Ovary (tissue), 7 donors: ENCODE measurements at regions not wholly inside any gene's neighbourhood (a gene's known extent, or its start where the extent isn't known, plus 50 kb on each side); places are given as distances from the start of the nearest gene placed in this dataset.
"Not testable (repeated sequence)": the region's sequence is repeated elsewhere in the genome, so short reads cannot be mapped to it uniquely, and the experiment has no call there.

Source experiments
- DNase-seq, 5 donors: peaks; one replicate each; pipeline ENCODE4 v3.0.0-alpha.2; 2019 to 2020
- H3K27ac ChIP-seq, 2 donors: fragments of 200-600 bp; one replicate each; pipeline versions ENCODE4 v1.5.1 to v1.8.0; 2019 to 2022
- H3K27me3 ChIP-seq: fragments of 200-600 bp; one replicate; pipeline ENCODE4 v1.8.0; 2022
- H3K36me3 ChIP-seq: fragments of 200-600 bp; sonication (generic); one replicate; pipeline ENCODE4 v1.5.1; 2019
- H3K4me1 ChIP-seq: one replicate; pipeline ENCODE4 v1.8.1; 2013; ENCODE audit warnings: mild to moderate bottlenecking, moderate library complexity; ENCODE audit not compliant: insufficient read depth
- H3K4me3 ChIP-seq: fragments of 200-600 bp; sonication (generic); one replicate; pipeline ENCODE4 v1.5.1; 2017
- H3K9me3 ChIP-seq, 2 donors: fragments of 200-600 bp in 1 of 2; sonication (generic) in 1 of 2; one replicate each; pipeline versions ENCODE4 v1.5.1 to v1.8.1; 2013 to 2019; ENCODE audit warnings: mild to moderate bottlenecking in 1 of 2, moderate library complexity in 1 of 2
- CTCF ChIP-seq, 3 donors: fragments of 450-650 bp in 2 of 3; fragments of 200-600 bp in 1 of 3; IDR thresholded peaks; one replicate each; pipeline versions ENCODE4 v1.5.1 to v1.8.0; 2016 to 2022; ENCODE audit warnings: antibody characterized with exemption in 3 of 3, mild to moderate bottlenecking in 1 of 3
- EP300 ChIP-seq: sonication (generic); formaldehyde crosslinking; IDR thresholded peaks from one replicate; pipeline ENCODE4 v1.6.1; 2017; ENCODE audit warnings: antibody characterized with exemption
- POLR2A ChIP-seq: fragments of 450-650 bp; IDR thresholded peaks from one replicate; pipeline ENCODE4 v1.6.1; 2017; ENCODE audit warnings: antibody characterized with exemption, mild to moderate bottlenecking, moderate library complexity
- WGBS, 3 donors: extraction: QIAGEN DNeasy Blood & Tissue Kit in 1 of 3; methylation state at CpG; one replicate each; pipeline versions ENCODE4 v1.1.5 to v1.1.7; 2013 to 2017; 5-methylcytosine and 5-hydroxymethylcytosine counted together
- intact Hi-C, 4 donors: fragments of 100-400 bp; cut with DNase I; formaldehyde crosslinking; loops; one replicate each; pipeline versions ENCODE4 v1.11.0 to v1.15.1; 2022 to 2023
- donor health status: DM: no; HTN: no; CAD: no; lungs with moderate emphysema.
- donor health status: DM: no; HTN: no; CAD: no.
- donor health status: Bipolar disorder and iron deficiency.
- donor health status: DM: no; HTN: no; CAD: no.
- donor health status: DM: yes; HTN: yes; CAD: no.

- TF ChIP-seq EP300: no peak
- no peak for TF ChIP-seq POLR2A
- no peak for TF ChIP-seq CTCF (IDR thresholded peaks at IDR 0.05)
- DNase-seq: no peak
- Histone ChIP-seq H3K4me1 (no peaks in the 10 kb centered on the region), H3K4me3 (no peak overlapping the region), H3K9me3 (no peaks in the 10 kb centered on the region), H3K27me3 (no peaks in the 10 kb centered on the region), H3K27ac (no peak overlapping the region), H3K36me3 (no peaks in the 10 kb centered on the region)
- intact Hi-C loops: no loop called here
- 53 to 66% (median 56%) methylated on average over 2 of the region's 2 CpGs for WGBS, 3 donors
Measured at GRCh38 chr12:89824822-89825221, 116.2 kb upstream of the ATP2B1 start.

DNA sequence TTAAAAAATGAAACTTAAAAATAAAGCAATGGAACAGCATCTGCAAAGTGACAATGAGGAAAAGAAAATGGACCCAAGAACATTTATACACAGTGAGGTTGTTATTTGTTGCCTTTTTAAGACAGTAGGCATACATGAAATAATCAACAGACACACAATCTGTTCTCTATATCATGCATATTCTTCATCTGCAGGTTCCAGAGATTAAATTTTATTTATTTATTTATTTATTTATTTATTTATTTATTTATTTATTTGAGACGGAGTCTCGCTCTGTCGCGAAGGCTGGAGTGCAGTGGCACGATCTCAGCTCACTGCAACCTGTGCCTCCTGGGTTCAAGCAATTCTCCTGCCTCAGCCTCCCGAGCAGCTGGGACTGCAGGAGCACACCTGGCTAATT is 114.4 kb upstream of the ATP2B1 start:
- WGBS, 3 donors: 97 to 99% (median 98%) methylated on average over 6 of the region's 6 CpGs
- H3K9me3 ChIP-seq, H3K4me3 ChIP-seq, H3K27me3 ChIP-seq, DNase-seq, H3K4me1 ChIP-seq, intact Hi-C loops, H3K27ac ChIP-seq, H3K36me3 ChIP-seq: not testable (repeated sequence)

GRCh38 chr12:89821896-89822295 is 113.3 kb upstream of the ATP2B1 start:
- H3K4me3 ChIP-seq: no peak overlapping the region
- no peak for DNase-seq
- TF ChIP-seq POLR2A (no peak), CTCF (IDR thresholded peaks at IDR 0.05) (no peak), EP300 (no peak)
- intact Hi-C loops: no loop called here
- H3K27ac ChIP-seq: no peak overlapping the region
- H3K27me3 ChIP-seq: no peaks in the 10 kb centered on the region
- no peaks in the 10 kb centered on the region for H3K9me3 ChIP-seq
- no peaks in the 10 kb centered on the region for H3K4me1 ChIP-seq
- no peaks in the 10 kb centered on the region for H3K36me3 ChIP-seq

- TF ChIP-seq CTCF (IDR thresholded peaks at IDR 0.05) (no peak), EP300 (no peak), POLR2A (no peak)
- no peaks in the 10 kb centered on the region for H3K9me3 ChIP-seq
- H3K36me3 ChIP-seq: no peaks in the 10 kb centered on the region
- H3K27me3 ChIP-seq: no peaks in the 10 kb centered on the region
- H3K4me3 ChIP-seq: no peak overlapping the region
- H3K27ac ChIP-seq: no peak overlapping the region
- WGBS, 3 donors: 32 to 42% (median 35%) methylated on average over 2 of the region's 2 CpGs
- DNase-seq: no peak
- no peaks in the 10 kb centered on the region for H3K4me1 ChIP-seq
- intact Hi-C loops: no loop called here
Measured at GRCh38 chr12:89817501-89818226, 109.0 kb upstream of the ATP2B1 start.

DNA sequence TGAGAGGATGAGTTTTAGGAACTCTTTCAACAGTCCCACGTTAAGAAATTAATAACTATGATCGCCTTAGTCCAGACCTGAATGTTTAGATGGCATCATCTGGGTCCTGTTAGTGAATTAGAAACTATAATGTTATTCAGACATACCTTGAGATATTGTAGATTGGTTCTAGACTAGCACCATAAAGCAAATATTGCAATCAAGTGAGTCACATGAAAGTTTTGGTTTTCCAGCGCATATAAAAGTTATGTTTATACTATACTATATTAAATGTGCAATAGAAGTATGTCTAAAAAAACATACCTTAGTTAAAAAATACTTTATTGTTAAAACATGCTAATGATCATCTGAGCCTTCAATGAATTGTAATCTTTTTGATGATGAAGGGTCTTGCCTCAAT is 106.6 kb upstream of the ATP2B1 start:
- Histone ChIP-seq H3K27ac (no peak overlapping the region), H3K27me3 (no peaks in the 10 kb centered on the region), H3K36me3 (no peaks in the 10 kb centered on the region), H3K9me3 (no peaks in the 10 kb centered on the region), H3K4me3 (no peak overlapping the region), H3K4me1 (no peaks in the 10 kb centered on the region)
- intact Hi-C loops: no loop called here
- DNase-seq: no peak
- 91 to 94% (median 93%) methylated on average over 3 of the region's 3 CpGs for WGBS, 3 donors
- TF ChIP-seq EP300: no peak
- TF ChIP-seq CTCF (IDR thresholded peaks at IDR 0.05): no peak
- TF ChIP-seq POLR2A: no peak
